Jurkat, Clone E6-1 (cell line): ENCODE measurements at regions not wholly inside any gene's neighbourhood (a gene's known extent, or its start where the extent isn't known, plus 50 kb on each side); places are given as distances from the start of the nearest gene placed in this dataset.
"Not testable (repeated sequence)": the region's sequence is repeated elsewhere in the genome, so short reads cannot be mapped to it uniquely, and the experiment has no call there.

Experiments
- DNase-seq: peaks from one replicate; pipeline ENCODE4 v3.0.0-alpha.2; 2011; ENCODE audit warnings: low read depth, low spot score
- H3K4me3 ChIP-seq: 2 replicates; pipeline ENCODE4 v1.5.1; 2011; ENCODE audit warnings: mild to moderate bottlenecking, low read length, control low read depth, moderate library complexity

DNA sequence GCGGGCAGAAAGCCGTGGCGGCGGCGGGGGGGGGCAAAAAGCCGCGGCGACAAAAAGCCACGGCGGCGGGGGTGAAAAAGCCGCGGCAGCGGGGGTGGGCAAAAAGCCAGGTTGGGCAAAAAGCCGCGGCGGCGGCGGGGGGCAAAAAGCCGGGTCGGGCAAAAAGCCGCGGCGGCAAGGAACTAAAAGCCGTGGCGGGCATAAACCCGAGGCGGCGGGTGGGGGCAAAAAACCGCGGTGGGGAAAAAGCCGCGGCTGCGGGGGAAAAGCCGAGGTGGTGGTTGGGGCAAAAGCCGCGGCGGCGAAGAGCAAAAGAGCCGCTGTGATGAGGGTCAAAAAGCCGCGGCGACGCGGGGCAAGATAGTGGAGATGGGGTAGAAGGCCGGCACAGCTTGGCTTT lies 1834.2 kb downstream of the FOXD4L5 start:
- not testable (repeated sequence) for H3K4me3 ChIP-seq, DNase-seq

DNA sequence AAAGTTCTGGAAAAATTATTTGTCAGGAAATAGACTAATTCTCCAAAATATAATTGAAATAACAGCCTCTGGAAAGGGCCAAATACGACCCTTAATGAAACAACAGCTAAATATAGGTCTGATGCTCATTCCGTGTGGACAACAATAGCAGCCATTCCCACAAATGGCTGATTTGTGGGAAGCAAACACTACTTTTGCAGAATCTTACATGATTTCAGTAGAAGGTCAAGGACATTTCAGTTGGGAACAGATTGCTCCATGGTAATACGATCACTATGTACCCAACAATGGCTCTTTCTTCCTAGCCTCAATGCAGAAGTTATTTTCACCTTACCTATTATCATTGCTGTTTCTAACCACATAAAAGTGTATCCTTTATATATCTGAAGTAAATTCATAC lies 1859.9 kb downstream of the FOXD4L5 start:
- not testable (repeated sequence) for H3K4me3 ChIP-seq, DNase-seq

DNA sequence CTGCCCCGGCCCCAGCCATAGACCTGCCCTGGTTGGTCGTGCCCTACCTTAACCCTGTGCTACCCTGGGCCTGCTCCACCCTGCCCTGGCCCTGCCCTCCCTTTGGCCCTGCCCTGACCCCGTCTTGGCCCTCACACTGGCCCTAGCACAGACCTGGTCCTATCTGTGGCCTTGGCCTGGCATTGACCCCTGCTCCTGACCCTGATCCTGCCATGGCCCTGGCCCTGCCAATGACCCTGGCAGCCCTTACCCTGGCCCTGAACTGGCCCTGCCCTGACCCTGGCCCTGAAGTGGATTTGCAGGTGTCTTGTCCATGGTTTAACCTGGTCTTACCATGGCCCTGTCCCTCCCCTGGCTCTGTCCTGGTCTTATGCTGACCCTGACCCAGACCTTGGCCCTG lies 1894.1 kb downstream of the FOXD4L5 start:
- not testable (repeated sequence) for H3K4me3 ChIP-seq, DNase-seq

DNA sequence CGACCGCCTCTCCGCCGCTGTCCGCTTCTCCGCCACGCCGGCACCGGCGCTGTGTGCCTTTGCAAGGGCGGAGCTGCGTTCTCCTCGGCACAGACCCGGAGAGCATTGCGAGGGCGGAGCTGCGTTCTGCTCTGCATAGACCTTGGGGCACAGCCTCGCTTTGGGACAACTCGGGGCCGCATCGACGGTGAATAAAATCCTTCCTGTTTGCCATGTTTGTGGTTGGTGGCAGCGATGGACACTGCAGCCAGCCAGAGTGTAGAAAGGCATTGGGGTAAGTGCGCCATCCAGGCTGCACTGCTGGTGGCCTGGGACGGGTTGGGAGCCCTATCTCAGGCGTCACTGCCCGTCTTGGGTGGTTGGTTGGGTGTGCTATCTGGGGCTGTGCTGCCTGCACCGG lies 1899.5 kb downstream of the FOXD4L5 start:
- not testable (repeated sequence) for DNase-seq, H3K4me3 ChIP-seq

DNA sequence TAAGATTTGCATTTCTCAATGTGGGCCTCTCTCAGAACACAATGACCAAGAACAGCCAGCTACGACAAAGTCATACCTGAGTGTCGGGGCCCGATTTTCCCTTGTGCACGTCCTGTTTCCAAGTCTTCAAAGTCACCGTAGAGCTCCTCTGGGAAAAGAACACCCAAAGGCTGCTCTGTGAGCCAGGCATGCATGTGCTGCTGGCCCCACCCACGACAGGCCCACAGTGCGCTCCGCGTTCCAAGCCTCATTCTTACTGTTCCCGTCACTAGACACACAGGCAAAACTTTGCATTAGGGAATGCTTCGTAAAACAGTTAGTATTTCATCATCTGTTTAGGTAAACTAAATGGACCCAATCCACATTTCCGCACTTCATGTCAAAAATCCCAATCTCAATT lies 1905.1 kb downstream of the FOXD4L5 start:
- not testable (repeated sequence) for H3K4me3 ChIP-seq, DNase-seq

DNA sequence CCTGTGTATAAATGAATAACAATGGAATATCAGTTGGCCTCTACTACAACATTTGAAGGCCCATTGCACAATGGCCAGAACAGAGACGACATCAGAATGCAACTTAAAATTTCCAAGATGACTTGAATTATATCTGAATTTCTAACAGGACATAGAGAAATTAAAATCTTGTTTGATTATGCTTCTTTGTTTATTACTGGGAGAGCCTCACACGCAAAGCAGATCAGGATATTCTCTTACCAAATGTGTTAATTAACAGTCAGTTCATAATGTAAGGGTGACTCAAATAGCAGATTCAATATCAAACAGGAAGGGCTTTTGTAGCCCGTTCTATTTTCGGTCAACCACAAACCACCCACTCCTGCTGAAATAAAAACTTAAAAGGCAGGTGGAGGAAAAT lies 1930.8 kb downstream of the FOXD4L5 start:
- not testable (repeated sequence) for DNase-seq, H3K4me3 ChIP-seq

DNA sequence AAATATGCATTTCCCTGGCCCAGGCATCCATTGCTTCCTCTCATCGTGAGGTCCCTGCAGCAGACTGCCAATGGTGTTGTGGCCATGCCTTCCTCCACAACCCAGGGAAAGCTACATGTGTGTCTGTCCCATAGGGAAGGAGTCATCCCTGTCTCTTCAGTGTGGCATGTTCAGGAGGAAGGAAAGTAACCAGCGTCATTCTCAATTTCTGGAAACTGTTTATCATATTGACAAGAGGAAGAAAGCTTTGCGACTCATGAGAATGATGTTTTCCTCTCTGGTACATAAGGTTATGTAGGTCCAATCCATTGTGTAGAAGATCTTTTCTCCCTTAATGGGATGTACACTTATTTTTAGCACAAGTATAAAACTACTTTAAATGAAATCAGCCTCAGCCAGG lies 1937.7 kb downstream of the FOXD4L5 start:
- H3K4me3 ChIP-seq = not testable (repeated sequence)

DNA sequence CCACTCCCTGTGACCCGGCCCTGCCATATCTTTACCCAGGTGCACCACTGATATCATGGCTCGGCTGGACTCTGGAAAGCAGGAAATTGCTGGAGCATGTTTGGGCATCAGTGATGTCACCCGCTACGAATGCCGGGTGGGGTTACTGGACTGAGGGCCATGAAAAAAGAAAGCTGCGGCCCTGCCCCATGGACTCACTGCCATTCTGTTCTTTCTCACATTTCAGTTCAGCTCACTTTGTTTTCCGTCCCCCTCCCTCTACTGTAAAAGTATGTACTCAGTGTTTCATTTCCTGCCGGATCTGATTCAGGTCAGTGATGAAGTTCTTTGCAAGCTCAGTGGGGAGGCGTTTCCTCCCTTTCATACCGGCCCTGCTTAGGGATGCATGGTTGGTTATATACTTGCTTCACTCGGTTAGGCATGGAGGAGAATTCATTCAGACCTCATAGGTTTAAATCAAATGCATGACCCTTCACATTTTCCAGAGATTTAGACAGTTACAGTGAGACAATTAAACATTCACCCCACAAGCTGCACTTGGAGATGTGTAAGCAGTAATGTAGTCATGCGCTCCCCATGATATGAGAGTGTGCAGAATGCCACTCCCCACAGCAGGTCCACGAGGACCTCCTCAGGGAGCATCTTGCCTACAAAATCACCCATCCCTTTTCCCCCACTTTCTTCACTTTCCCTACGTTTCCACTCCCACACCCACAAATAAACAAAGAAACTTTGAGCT lies 1938.5 kb downstream of the FOXD4L5 start:
- DNase-seq = peak; percentile 2

More for the DNA sequence above, 1937.7 kb downstream of the FOXD4L5 start:
- not testable (repeated sequence) for DNase-seq

DNA sequence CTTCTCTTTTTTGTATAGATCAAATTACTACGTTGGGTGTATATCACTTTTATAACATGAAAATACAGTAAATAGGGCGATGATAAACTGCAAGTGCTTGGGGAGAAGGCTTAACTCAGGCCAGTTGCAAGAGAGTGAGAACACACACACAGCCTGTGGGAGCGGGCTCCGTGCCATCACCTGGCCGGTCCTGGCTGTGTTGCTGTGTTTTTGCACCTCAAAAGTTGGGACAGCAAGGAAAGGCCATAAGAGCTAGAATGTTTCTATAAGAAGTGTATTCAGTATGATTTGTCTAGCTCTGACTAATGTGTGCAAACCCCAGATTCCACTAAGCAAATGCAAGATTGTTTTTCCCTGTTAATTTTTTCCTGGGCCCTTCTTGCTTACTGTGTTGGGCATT lies 1940.6 kb downstream of the FOXD4L5 start:
- not testable (repeated sequence) for H3K4me3 ChIP-seq, DNase-seq

More for the DNA sequence above, 1938.5 kb downstream of the FOXD4L5 start:
- H3K4me3 ChIP-seq = not testable (repeated sequence)

DNA sequence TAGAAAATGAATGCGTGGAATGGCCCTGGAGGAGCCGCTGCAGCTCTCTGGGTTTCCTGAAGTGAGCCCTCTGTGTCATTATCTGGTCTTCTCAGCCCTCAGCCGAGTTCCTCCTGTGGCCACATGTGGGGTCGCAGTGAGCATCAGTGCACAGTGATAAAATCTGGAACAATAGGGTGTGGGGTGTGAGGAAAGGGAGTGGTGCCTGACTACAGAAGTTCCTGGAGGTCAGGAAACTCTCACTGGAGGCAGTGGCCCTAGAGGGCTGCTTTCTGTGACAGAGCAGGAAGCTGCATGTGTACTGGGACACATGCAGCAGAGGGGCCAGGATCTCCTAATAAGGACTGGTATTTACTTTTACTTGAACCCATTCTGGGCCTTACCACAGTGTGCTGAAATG lies 1942.5 kb downstream of the FOXD4L5 start:
- DNase-seq = peak; percentile 1
- not testable (repeated sequence) for H3K4me3 ChIP-seq

DNA sequence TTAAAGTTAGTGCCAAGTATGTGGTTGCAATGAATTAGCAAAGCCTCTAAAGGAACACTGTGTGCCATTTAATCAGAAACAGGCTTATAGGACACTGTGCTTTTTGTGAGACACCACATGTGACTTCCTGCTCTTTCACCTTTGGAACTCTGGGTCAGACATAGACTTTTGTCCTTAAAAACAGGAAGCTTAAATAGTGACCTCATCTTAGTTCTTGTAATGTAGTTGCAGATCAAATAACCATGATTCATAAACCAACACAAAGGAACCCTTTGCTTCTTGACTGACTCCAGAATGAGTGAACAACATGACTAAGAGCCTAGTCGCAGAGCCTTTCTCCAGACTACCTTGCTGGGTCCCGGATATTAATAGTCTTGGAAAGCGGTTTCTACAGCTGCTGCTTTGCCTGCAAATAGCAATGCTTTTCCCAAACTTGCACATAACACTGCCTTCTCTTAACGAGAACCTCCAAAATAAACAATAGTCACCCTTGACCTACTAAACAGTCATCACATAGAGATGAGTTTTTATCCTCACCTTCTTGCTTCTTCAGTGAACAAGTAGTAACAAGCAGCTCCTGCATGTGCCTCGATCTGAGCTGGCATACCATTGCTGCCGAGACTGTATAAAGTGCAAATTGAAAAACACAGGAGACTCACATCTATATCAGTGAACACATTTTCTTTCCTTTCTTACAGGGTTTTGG lies 1947.0 kb downstream of the FOXD4L5 start:
- not testable (repeated sequence) for DNase-seq, H3K4me3 ChIP-seq

DNA sequence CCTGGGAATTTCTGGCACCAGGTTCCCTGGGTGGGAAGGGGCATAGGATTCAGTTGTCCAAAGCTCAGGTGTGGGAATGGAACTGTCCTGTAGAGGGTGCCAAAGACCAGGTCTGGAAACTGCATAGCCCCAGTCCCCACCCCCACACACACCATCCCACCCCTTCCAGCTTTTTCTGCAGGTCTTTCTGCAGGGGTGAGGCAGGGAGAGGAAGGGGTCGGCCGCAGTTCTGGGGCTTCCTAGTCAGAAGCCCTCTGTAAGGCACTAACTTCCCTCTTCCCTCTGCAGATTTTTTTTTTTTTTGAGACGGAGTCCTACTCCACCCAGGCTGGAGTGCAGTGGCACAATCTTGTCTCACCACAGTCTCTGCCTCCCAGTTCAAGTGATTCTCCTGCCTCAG lies 1949.7 kb downstream of the FOXD4L5 start:
- DNase-seq, H3K4me3 ChIP-seq: not testable (repeated sequence)

DNA sequence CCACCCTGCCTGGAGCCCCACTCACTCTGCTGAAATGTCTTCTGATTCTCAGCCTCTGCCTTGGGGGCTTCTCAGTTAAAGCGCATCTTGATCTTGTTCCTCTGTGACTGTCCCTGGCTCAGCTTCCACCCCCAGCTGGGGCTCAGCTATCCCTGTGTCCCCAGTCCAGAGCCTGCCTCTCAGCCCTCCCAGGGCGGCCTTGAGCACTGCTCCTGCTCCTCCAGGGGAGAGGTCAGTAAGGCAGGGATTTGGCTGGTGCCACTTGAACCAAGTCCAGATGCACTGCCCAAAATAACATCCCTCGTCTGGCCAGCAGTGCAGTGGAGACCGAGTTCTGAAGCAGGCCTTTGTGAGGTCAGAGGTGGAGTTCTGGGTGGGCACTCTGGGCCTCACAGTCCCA lies 1950.8 kb downstream of the FOXD4L5 start:
- DNase-seq = not testable (repeated sequence)

DNA sequence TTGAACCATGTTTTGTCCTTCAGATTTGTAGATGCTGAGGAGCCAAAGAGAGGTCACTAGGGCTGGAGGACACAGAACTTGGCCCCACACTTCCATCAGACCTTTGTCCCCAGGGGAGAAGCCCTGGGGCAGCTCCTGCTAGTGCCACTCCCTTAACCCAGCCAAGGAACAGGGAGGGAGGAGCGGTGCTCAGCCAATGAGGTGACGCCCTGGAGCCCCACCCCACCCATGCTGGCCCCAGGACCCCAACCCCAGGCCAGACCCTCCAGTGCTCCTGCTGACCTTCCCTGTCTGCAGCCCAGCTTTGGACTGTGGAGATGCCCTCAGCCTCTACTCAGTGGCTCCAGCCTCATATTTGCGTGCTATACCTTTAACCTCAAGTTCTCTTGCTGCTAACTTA lies 1951.9 kb downstream of the FOXD4L5 start:
- DNase-seq = not testable (repeated sequence)

More for the DNA sequence above, 1950.8 kb downstream of the FOXD4L5 start:
- not testable (repeated sequence) for H3K4me3 ChIP-seq

DNA sequence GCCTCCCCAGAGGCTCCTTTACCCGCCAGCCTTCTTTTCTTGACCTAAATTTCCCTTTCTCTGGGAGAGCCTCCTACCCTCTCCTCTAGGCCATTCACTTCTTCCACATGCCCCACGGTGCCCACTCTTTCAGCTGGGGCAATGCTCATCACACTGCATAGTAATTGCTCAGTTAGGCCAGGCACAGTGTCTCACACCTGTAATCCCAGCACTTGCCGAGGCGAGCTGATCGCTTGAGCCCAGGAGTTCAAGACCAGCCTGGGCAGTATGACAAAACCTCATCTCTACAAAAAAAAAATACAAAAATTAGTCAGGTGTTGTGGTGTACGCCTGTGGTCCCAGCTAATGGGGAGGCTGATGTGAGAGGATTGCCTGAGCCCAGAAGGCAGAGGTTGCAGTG lies 1956.7 kb downstream of the FOXD4L5 start:
- H3K4me3 ChIP-seq, DNase-seq: not testable (repeated sequence)

More for the DNA sequence above, 1951.9 kb downstream of the FOXD4L5 start:
- not testable (repeated sequence) for H3K4me3 ChIP-seq

DNA sequence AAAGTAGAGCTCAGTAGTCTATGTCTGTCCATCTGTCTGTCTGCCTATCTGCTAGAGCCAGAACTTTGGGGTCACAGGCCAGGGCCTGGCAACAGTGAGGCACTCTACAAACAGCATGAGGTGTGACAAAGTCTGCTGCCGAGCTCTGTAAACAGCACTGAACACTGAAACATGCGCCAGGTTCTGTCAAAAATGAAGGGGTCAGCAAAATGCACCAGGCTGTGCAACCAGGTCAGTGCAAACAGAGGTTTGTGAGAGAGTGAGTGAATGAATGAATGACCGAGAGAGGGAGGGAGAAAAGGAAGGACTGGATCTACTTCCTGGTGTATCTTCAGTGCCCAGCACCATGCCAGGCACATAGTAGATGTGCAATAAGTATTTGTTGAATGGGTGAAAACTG lies 1957.8 kb downstream of the FOXD4L5 start:
- not testable (repeated sequence) for H3K4me3 ChIP-seq, DNase-seq

DNA sequence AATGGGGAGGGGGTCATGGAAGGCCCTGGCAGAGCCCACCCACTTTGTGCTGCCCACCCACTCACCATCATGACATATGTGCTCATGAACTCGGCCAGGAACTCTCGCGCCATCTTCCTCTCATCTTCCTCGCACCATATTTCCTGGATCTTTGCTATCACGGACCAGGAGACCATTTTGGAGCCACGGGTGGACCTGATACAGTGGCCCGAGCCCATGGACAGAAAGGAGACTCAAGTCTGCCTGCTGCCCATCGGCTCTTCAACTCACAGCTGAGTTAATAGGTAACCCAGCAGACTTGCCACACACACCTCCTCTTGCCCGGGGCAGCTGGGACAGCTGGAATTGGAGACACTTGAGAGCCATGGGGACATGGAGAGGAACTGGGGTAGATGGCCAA lies 1958.3 kb downstream of the FOXD4L5 start:
- DNase-seq, H3K4me3 ChIP-seq: not testable (repeated sequence)

DNA sequence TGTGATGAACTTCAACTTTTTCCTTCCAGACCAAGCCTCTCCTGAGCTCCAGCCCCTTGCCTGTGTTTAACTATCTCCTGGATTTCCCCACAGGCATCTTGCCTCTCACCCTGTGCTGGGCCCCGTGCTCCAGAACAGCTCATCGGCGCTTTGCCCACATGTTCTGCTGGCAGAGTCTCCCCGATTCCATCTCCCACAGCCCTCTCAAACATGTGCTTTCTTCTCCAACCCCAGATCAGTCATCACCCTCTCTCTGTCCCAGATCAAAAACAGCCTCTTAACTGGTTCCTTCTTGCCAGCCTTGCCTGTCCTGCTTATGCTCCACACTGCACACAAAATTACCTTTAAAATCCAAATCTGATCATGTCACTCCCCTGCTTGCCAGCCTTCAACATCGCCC lies 1959.3 kb downstream of the FOXD4L5 start:
- DNase-seq, H3K4me3 ChIP-seq: not testable (repeated sequence)

DNA sequence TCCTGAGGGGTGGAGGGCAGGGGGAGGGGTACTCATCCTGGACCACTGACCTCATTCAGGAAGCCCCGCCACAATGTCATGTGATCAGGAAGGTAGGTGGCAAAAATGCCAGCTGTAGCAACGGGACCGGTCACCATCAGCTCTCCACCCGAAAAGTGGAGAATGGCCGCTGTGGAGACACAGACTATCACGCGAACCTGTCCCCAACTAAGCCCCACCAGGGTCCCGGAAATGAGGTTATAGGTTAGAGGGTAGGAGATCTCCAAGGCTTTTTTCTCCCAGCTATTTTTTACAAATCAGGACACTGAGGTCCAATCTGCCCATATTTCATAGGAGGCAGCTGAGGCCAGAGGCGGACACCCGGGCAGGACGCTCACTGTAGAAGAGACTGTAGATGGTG lies 1966.9 kb downstream of the FOXD4L5 start:
- DNase-seq, H3K4me3 ChIP-seq: not testable (repeated sequence)

DNA sequence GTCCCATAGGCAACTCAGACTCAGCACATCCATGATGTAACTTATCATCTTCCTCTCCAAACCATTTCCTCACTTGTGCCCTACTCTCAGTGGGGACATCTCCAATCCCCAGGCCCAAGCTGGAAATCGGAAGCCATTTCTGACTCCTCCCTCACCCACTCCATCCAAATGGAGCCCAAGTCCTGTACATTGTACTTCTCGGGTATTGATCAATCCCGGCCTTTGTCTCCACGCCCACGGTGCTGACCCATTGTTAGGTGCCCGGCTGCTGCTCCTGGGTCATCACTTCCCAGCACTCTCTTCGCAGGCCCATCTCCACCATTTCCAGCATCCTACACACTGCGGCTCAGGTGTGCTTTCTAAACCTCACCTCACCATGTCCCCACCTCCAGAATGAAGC lies 1969.6 kb downstream of the FOXD4L5 start:
- H3K4me3 ChIP-seq, DNase-seq: not testable (repeated sequence)
